SK-N-MC (cell line): ENCODE measurements at regions not wholly inside any gene's neighbourhood (a gene's known extent, or its start where the extent isn't known, plus 50 kb on each side); places are given as distances from the start of the nearest gene placed in this dataset.

Experiments used
- EZH2 ChIP-seq: fragments of 200-600 bp; sonication (generic); IDR thresholded peaks from one replicate; pipeline ENCODE4 v1.6.1; 2017; ENCODE audit warnings: antibody characterized with exemption
- POLR2AphosphoS5 ChIP-seq: IDR thresholded peaks from 2 replicates; pipeline ENCODE4 v1.6.1; 2012; ENCODE audit warnings: mild to moderate bottlenecking, low read depth, low read length, borderline replicate concordance

- no peak for TF ChIP-seq EZH2
- no peak for TF ChIP-seq POLR2AphosphoS5
Measured at GRCh38 chr6:55046869-55047422, 127.4 kb upstream of the HCRTR2 start.
